Activated gamma-delta T cell treated with Interleukin-2 at 50 U/mL for 16 hours (primary cell): ENCODE measurements at regions not wholly inside any gene's neighbourhood (a gene's known extent, or its start where the extent isn't known, plus 50 kb on each side); places are given as distances from the start of the nearest gene placed in this dataset.
"Not testable (repeated sequence)": the region's sequence is repeated elsewhere in the genome, so short reads cannot be mapped to it uniquely, and the experiment has no call there.

Experiments
- DNase-seq: peaks from one replicate; pipeline ENCODE4 v3.0.0-alpha.2; 2020

DNA sequence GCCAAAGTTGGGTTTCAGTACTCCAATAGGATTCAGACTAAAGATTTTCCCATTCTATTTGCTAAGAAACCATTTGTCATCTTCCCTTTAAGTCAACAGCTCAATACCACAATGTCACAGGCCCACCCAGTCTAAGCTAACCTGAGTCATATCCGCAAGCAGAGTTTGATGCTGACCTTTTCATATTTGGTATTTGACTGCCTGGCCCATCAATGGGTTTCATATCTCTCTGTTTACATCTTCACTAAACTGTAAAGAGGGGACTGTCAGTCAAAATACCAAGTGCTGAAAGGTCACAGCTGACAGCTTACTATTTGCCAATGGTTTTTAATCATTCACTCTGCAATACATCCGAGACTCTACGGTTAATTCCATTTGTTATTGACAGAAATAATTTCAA lies 707.5 kb upstream of the ACTRT1 start:
- DNase-seq: no peak

DNA sequence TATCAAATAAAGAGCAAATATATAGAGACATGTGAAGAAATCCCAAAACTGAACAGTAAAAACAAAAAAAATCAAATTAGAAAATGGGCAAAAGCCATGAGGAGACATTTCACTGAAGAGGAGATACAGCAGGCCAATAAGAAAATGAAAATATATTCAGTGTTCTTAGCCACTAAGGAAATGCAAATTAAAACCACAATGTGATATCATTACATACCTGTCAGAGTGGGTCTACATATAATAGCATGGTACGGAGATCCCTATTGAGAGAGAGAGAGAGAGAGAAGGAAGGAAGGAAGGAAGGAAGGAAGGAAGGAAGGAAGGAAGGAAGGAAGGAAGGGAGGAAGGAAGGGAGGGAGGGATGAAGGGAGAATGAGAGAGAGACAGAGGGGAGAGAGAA lies 707.0 kb upstream of the ACTRT1 start:
- no peak for DNase-seq

DNA sequence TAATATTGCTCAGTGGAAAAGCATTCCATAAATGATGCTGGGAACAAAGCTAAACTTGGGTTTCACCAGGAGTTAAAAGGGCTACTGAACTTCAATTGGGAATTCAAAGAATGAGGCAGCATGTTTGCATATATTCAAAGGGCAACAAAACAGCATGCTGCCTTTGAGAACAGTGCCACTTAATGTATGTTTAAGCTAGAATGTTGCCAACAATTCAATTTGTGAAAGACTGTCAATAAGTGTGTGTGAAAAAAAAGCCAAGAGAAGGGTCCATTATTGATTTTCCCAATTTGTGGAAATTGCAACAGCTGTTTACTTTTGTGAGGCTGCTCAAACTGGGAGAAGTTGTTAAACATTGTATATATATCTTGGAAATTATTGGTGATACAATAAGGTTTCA lies 701.9 kb upstream of the ACTRT1 start:
- no peak for DNase-seq

DNA sequence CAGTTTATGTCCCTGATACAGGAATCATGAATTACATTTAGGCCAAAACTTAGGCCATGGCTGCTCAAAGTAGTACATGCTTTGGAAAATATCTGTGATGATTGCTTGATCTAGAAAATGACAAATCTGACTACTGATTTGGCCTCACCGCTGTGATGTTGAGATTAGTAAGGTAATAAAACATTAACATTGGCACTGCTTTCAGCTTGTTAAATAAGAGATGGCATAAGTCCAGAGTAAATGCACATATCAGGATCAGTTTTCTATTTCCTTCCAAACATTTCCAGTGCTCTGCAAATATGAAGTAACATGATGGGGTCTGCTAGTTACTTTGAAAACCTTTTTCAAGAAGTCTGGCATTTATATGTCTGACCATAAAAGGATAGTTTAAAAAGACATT lies 687.3 kb upstream of the ACTRT1 start:
- DNase-seq: no peak

DNA sequence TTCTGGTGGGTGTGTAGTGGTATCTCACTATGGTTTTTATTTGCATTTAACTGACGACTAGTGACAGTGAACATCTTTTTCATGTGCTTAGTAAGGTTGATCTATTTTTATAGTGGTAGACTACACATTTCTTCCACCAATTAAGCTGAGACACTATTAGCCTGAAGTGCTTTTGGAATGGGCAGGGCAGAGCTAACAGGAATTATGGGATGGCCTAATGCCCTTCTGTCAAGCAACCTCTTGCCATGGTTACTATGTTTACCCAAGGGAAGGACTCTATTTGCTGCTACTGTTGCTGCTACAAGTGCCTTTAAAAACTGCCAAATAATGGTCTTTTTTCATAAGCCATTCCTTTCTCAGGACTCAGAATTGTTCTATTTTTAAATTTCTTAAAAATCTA lies 676.7 kb upstream of the ACTRT1 start:
- DNase-seq: no peak

GRCh38 chrX:128717635-128718578 lies 665.7 kb upstream of the ACTRT1 start:
- DNase-seq: no peak

DNA sequence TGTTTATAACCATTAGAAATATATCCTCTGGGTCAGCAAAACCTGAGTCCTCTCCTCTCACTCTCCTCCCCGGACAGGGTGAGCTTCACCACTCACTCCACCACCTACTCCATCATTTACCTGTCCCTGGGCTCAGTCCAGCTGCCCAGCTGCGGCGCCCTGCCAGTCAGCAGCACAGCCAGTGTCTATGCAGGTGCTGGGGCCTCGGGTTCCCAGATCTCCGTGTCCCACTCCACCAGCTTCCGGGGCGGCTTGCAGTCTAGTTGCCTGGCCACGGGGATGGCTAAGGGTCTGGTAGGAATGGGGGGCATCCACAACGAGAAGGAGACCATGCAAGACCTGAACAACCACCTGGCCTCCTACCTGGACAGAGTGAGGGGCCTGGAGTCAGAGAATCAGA lies 662.2 kb upstream of the ACTRT1 start:
- no peak for DNase-seq

DNA sequence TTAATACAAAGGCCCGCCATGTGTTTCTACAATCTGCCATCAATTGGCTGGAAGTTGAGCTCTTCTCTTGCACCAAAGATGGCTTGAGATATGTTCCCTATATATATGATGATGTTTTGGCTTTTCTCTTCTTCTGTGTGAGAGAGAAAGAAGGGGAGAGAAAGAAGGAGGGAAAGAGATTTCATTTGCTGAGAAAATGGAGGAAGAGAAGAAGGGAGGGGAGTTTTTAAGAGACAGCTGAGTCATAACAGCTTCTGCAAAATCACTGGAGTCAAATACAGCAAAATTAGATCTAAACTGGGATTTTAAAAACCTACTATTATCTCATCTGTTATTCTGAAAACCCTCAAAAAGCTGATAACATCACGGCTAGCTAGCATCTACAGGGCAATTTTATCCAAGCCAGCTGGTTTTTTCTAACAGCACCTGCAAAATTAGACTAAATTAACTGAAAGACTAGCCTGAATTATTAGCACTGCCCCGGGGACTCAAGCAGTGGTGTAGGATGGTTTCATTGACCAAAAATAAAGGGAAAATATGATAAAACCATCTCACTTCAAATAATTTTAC lies 647.6 kb upstream of the ACTRT1 start:
- DNase-seq: no peak

- no peak for DNase-seq
Observed at GRCh38 chrX:128698573-128699181, 646.5 kb upstream of the ACTRT1 start.

DNA sequence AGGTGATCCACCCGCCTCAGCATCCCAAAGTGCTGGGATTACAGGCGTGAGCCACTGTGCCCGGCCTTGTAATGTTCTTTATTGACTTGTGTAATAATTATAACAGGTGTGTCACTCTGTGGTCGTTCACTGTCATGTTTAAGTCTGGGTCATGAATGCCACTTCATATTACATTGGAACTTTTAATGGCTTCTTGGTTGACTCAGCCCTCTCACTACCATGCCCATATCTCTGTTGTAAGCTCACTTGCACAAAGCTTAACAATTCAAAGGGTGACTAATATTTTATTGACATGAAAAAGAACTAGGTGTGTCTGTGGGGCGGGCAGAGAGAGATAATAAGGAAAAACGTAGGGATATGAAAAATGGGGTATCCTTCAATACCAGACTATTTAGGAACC lies 639.7 kb upstream of the ACTRT1 start:
- no peak for DNase-seq

DNA sequence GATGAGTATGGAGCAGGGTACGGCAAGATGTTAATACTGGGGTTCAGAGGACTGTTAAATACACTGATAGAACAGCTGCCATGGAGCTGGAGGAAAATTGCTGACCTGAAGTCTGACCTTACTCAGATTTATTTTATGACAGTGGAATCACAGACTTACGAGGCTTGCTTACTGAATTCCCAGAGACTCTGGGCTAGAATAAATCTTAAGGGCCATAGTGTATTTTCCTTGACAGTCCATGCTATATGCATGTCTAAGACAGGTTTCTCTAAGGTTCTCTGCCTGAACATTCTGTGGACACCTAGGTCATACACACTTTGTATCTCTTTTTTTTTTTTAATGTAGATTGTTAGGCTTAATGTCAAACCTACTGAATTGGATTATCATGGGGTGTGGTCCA lies 633.2 kb upstream of the ACTRT1 start:
- DNase-seq: no peak

- no peak for DNase-seq
Observed at GRCh38 chrX:128676651-128677050, 624.4 kb upstream of the ACTRT1 start.

DNA sequence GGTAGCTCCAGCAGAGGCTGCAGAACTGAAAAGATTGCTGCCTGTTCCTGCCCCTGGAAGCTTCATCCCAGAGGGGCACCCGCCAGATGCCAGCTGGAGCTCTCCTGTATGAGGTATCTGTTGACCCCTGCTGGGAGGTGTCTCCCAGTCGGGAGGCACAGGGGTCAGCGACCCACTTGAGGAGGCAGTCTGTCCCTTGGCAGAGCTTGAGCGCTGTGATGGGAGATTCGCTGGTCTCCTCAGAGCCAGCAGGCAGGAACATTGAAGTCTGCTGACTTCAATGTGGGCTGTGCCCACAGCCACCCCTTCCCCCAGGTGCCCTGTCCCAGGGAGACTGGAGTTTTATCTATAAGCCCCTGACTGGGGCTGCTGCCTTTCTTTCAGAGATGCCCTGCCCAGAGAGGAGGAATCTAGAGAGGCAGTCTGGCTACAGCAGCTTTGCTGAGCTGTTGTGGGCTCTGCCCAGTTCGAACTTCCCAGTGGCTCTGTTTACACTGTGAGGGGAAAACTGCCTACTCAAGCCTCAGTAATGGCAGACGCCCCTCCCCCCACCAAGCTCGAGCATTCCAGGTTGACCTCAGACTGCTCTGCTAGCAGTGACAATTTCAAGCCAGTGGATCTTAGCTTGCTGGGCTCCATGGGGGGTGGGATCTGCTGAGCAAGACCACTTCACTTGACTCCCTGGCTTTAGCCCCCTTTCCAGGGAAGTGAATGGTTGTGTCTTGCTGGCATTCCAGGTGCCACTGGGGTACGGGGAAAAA lies 622.3 kb upstream of the ACTRT1 start:
- not testable (repeated sequence) for DNase-seq

- DNase-seq: no peak
Observed at GRCh38 chrX:128664211-128664610, 612.0 kb upstream of the ACTRT1 start.

- no peak for DNase-seq
Observed at GRCh38 chrX:128653524-128654060, 601.4 kb upstream of the ACTRT1 start.

GRCh38 chrX:128650326-128650725 lies 598.1 kb upstream of the ACTRT1 start:
- no peak for DNase-seq

GRCh38 chrX:128634754-128635153 lies 582.6 kb upstream of the ACTRT1 start:
- no peak for DNase-seq

GRCh38 chrX:128623361-128623760 lies 571.2 kb upstream of the ACTRT1 start:
- no peak for DNase-seq

DNA sequence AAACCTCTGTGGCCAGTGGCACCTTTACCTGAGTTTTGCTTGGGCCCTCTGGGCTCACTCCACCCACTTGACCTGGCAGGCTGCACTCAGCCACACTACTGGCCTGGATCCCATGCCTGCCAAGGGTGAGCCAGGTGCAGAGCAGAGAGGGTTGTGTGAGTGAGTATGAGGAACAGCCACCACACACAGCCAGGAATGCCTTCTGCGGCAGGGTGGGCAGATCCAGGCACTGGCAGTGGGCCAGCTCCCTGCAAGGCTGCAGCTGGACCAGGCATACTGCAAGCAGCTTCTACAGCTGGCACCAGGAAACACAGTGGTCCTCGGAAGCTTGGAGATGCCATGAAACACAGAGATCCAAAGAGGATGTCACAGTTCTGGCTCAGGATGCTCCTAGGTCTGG lies 570.1 kb upstream of the ACTRT1 start:
- no peak for DNase-seq

DNA sequence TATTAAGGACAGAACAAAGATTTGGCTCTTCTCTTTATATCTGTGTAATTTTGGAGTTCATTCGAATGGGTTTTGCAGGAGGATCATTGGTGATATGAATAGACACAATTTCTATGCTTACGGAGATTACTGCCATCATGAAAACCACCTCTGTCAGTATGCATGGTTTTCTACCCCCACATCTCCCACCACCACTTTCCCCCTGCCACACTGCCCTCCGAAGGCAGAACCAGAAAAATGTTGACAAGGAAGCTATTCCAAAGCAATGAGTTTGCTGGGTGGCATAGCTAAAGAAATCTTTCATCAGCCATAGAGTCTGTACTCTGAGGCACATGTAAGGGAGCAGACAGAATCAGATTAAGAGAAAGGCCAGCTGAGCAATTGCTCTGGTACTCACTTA lies 567.3 kb upstream of the ACTRT1 start:
- DNase-seq: no peak

DNA sequence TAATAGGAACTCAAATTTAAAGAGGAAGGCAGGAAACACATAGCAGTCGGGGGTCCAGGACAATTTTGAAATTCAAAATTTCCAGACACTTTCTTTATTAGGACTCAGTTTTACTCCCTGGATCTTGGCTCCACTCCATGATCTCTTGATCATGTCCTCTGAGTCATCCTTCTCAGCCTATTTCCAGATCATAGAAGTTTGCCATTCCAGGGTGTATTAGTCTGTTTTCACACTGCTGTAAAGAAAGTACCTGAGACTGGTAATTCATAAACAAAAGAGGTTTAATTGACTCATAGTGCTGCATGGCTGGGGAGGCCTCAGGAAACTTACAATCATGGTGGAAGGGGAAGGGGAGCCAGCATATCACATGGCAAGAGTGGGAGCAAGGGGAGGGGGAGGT lies 564.7 kb upstream of the ACTRT1 start:
- no peak for DNase-seq

DNA sequence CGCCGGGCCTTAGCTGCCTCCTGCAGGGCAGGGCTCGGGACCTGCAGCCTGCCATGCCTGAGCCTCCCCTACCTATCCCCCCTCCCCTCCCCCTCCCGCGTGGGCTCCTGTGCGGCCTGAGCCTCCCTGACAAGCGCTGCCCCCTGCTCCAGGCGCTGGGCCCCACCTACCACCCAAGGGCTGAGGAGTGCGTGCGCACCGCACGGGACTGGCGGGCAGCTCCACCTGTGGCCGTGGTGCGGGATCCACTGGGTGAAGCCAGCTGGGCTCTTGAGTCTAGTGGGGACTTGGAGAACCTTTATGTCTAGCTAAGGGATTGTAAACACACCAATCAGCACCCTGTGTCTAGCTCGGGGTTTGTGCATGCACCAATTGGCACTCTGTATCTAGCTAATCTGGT lies 554.6 kb upstream of the ACTRT1 start:
- DNase-seq: not testable (repeated sequence)

DNA sequence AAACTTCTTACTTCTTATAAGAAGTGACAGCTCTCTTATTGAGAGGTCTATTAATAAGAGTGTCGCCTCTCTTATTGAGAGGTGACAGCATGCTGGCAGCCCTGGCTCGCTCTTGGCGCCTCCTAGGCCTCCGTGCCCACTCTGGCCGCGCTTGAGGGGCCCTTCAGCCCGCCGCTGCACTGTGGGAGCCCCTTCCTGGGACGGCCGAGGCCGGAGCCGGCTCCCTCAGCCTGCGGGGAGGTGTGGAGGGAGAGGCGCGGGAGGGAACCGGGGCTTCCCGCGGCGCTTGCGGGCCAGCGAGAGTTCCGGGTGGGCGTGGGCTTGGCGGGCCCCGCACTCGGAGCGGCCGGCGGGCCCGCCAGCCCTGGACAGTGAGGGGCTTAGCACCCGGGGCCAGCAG lies 554.2 kb upstream of the ACTRT1 start:
- not testable (repeated sequence) for DNase-seq
